ENCODE measurements at regions not wholly inside any gene's neighbourhood (a gene's known extent, or its start where the extent isn't known, plus 50 kb on each side); places are given as distances from the start of the nearest gene placed in this dataset.

GRCh38 chr3:117097351-117097750 is 387.8 kb downstream of the TUSC7 start:
- no peak overlapping the region for H3K4me3 ChIP-seq (ENCODE audit: control insufficient read depth, low read depth, low read length)
- no peak for TF ChIP-seq CTCF (IDR thresholded peaks at IDR 0.05; ENCODE audit: control insufficient read depth, insufficient read depth, low read depth, low read length, missing control alignments)
- no peak for DNase-seq (ENCODE audit: low read depth)

- TF ChIP-seq CTCF (IDR thresholded peaks at IDR 0.05; ENCODE audit: control insufficient read depth, insufficient read depth, low read depth, low read length, missing control alignments) = no peak
- no peak overlapping the region for H3K4me3 ChIP-seq (ENCODE audit: control insufficient read depth, low read depth, low read length)
- DNase-seq (ENCODE audit: low read depth) = no peak
Measured at GRCh38 chr3:117101697-117102096, 392.1 kb downstream of the TUSC7 start.

- H3K4me3 ChIP-seq (ENCODE audit: control insufficient read depth, low read depth, low read length) = no peak overlapping the region
- DNase-seq (ENCODE audit: low read depth) = no peak
- no peak for TF ChIP-seq CTCF (IDR thresholded peaks at IDR 0.05; ENCODE audit: control insufficient read depth, insufficient read depth, low read depth, low read length, missing control alignments)
Measured at GRCh38 chr3:117102426-117102825, 392.8 kb downstream of the TUSC7 start.

- no peak for TF ChIP-seq CTCF (IDR thresholded peaks at IDR 0.05; ENCODE audit: control insufficient read depth, insufficient read depth, low read depth, low read length, missing control alignments)
- no peak overlapping the region for H3K4me3 ChIP-seq (ENCODE audit: control insufficient read depth, low read depth, low read length)
- no peak for DNase-seq (ENCODE audit: low read depth)
Measured at GRCh38 chr3:117103675-117104074, 394.1 kb downstream of the TUSC7 start.

- DNase-seq (ENCODE audit: low read depth) = no peak
Measured at GRCh38 chr3:117104381-117104780, 394.8 kb downstream of the TUSC7 start.

GRCh38 chr3:117104792-117105191 is 395.2 kb downstream of the TUSC7 start:
- H3K4me3 ChIP-seq (ENCODE audit: control insufficient read depth, low read depth, low read length) = no peak overlapping the region
- no peak for DNase-seq (ENCODE audit: low read depth)
- no peak for TF ChIP-seq CTCF (IDR thresholded peaks at IDR 0.05; ENCODE audit: control insufficient read depth, insufficient read depth, low read depth, low read length, missing control alignments)

More at GRCh38 chr3:117104381-117104780, 394.8 kb downstream of the TUSC7 start:
- no peak overlapping the region for H3K4me3 ChIP-seq (ENCODE audit: control insufficient read depth, low read depth, low read length)
- TF ChIP-seq CTCF (IDR thresholded peaks at IDR 0.05; ENCODE audit: control insufficient read depth, insufficient read depth, low read depth, low read length, missing control alignments) = no peak

GRCh38 chr3:117105686-117106085 is 396.1 kb downstream of the TUSC7 start:
- no peak overlapping the region for H3K4me3 ChIP-seq (ENCODE audit: control insufficient read depth, low read depth, low read length)
- no peak for DNase-seq (ENCODE audit: low read depth)
- TF ChIP-seq CTCF (IDR thresholded peaks at IDR 0.05; ENCODE audit: control insufficient read depth, insufficient read depth, low read depth, low read length, missing control alignments) = no peak
